GM12801 (cell line): ENCODE measurements at regions not wholly inside any gene's neighbourhood (a gene's known extent, or its start where the extent isn't known, plus 50 kb on each side); places are given as distances from the start of the nearest gene placed in this dataset.

Experiments used
- CTCF ChIP-seq: IDR thresholded peaks from one replicate; pipeline ENCODE4 v1.5.1; 2011; ENCODE audit warnings: control low read depth; ENCODE audit not compliant: insufficient read length; ENCODE audit errors: extremely low read depth

GRCh38 chr3:159802864-159803263 lies 185.8 kb upstream of the IL12A start:
- no peak for TF ChIP-seq CTCF

- no peak for TF ChIP-seq CTCF
Measured at GRCh38 chr3:159803459-159803858, 185.2 kb upstream of the IL12A start.

DNA sequence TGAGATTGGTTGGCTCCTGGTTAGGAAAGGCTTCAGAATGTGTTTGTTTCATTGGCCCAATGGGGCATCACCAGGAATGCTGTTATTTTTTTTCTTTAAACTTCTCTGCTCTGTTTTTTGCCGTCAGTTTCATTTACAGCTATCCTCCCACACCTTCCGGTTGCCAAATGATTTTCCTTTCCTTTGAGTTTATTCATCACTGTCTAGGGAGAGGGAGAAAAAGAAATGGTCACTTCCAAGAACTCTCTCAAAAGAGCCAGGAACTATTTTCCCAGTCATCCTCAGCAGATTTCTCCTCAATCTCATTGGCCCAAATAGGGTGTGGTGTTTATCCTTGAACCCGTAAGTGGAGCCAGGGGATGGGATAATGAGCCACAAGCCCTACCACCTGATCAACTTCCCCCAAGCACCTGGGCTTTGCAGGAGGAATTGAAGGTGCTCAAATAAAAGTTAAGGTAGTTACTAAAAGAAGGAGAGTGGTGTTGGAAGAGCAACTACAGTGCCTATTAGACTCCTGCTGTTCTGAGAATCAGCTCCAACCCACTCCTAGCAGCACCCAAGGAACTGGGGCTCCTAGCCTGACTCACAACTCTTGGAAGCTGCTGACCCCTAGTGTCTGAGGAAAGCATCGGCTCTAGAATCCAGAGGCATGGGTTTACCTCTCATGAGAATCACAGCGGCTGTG lies 183.8 kb upstream of the IL12A start:
- peak; percentile 80 for TF ChIP-seq CTCF

DNA sequence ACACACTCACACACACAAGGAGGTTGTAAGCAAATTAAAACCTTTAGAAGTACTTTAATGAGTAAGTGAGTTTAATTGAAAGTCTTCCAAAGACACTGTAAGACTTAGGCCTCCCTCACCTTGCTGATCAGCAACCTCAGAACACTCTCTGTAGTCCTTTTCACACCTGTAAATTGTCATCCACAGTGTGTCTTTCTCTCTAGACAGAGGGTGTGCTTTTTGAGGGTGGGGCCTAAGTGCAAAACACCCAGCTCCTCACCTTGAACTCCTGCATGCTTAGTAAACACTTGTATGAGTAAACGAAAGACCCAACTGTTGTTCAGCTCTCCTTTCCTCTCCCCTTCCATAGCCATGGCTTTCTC lies 183.2 kb upstream of the IL12A start:
- no peak for TF ChIP-seq CTCF

DNA sequence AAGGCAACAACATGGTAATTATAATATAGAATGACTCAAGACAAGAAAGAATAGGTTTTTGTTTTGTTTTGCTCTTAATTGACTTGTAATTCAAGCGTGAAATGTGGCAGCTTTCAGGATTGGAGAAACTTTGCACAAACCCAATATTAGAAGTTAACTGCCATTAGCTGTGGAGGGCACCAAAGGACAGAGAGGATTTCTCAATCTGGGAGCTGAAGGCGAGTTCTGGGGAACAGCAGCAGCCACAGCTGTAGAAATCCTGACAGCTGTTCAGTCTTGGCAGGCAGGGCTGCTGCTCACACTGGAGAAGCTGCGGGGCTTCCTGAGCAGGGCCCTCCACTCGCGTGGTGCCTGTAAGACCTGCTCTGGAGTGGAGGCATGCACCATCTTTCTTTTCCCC lies 182.2 kb upstream of the IL12A start:
- TF ChIP-seq CTCF: no peak

- TF ChIP-seq CTCF: no peak
Measured at GRCh38 chr3:159807137-159808040, 181.2 kb upstream of the IL12A start.

DNA sequence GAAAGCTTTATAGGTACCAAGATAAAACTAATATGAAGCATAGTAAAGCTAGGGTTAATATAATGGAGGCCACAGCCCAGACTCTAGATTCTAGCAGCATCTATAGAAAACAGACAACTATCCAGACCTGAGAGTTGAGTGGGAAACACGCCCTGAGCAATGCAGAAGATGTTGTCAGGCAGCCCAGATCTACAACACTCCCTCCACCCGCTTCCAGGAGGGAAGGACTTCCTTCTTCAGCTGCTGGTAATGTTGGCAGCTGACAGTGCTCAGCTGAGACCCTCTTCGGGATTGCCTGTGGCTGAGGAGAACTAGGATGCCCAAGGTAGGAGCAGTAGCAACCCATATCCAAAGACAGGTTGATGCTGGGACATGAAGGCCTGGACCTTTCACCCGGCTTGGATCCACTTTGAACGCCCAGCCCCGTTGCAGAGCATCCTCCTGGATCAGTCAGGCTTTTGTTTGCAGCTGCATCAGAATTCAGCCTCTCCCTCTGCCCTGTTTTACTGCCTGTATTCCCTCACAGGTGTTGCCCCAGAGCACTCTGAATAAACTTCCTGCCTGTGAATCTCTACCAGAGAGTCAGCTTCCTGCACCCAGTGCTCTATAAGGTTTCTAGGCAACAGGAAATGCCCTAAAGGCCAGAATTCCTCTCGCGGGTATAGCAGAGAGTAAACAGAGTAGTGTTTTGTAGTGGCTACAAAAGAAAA lies 174.7 kb upstream of the IL12A start:
- no peak for TF ChIP-seq CTCF
